A673 (cell line): ENCODE measurements at regions not wholly inside any gene's neighbourhood (a gene's known extent, or its start where the extent isn't known, plus 50 kb on each side); places are given as distances from the start of the nearest gene placed in this dataset.

Source experiments
- BruUV-seq: library from RNA; stranded (reverse); fragments of 400-500 nt; replicated peaks from 2 replicates; lab custom pipeline; 2021; lab: Mats Ljungman, UMichigan
- CTCF ChIA-PET: fragments of 300-600 bp; sonication (Branson Sonifier 250); formaldehyde crosslinking; loops from one replicate; lab custom pipeline; 2022; ENCODE audit warnings: antibody characterized with exemption; lab: Charles Lee
- POLR2A ChIA-PET: fragments of 300-600 bp; sonication (Branson Sonifier 250); formaldehyde crosslinking; loops from one replicate; lab custom pipeline; 2022; ENCODE audit warnings: antibody characterized with exemption; ENCODE audit not compliant: low non-redundant PET; lab: Charles Lee
- DNase-seq: peaks from one replicate; pipeline ENCODE4 v3.0.0-alpha.2; 2015; ENCODE audit warnings: low spot score
- H3K27ac ChIP-seq: fragments of 200-600 bp; sonication (generic); 2 replicates; pipeline ENCODE4 v1.5.1; 2016; ENCODE audit warnings: mixed run types, low read depth, mild to moderate bottlenecking, mixed read lengths, antibody characterized with exemption, low read length; ENCODE audit not compliant: poor library complexity, severe bottlenecking
- H3K27me3 ChIP-seq: fragments of 200-600 bp; sonication (generic); replicated peaks from 2 replicates; pipeline ENCODE4 v1.6.1; 2017; ENCODE audit warnings: mixed run types, low read depth, mild to moderate bottlenecking, mixed read lengths, antibody characterized with exemption, low read length; ENCODE audit not compliant: insufficient read depth, poor library complexity
- H3K36me3 ChIP-seq: fragments of 200-600 bp; sonication (generic); 2 replicates; pipeline ENCODE4 v1.6.1; 2016; ENCODE audit warnings: mixed run types, mild to moderate bottlenecking, mixed read lengths, antibody characterized with exemption, low read length; ENCODE audit not compliant: insufficient read depth, poor library complexity, severe bottlenecking
- H3K4me1 ChIP-seq: fragments of 200-600 bp; sonication (generic); 2 replicates; pipeline ENCODE4 v1.6.1; 2017; ENCODE audit warnings: mixed run types, mild to moderate bottlenecking, mixed read lengths, antibody characterized with exemption, low read length; ENCODE audit not compliant: insufficient read depth, poor library complexity, severe bottlenecking
- H3K4me3 ChIP-seq: fragments of 200-600 bp; sonication (generic); 2 replicates; pipeline ENCODE4 v1.5.1; 2016; ENCODE audit warnings: low read depth, mixed run types, mild to moderate bottlenecking, mixed read lengths, low read length; ENCODE audit not compliant: poor library complexity, severe bottlenecking
- H3K9me3 ChIP-seq: fragments of 200-600 bp; sonication (generic); 2 replicates; pipeline ENCODE4 v1.6.1; 2016; ENCODE audit warnings: mixed run types, low read depth, mild to moderate bottlenecking, mixed read lengths, antibody characterized with exemption, low read length; ENCODE audit not compliant: poor library complexity, severe bottlenecking
- EZH2 ChIP-seq: fragments of 200-600 bp; sonication (generic); IDR thresholded peaks from 2 replicates; pipeline ENCODE4 v1.6.1; 2017; ENCODE audit warnings: borderline replicate concordance, low read depth, mild to moderate bottlenecking, mixed read lengths, antibody characterized with exemption, low read length; ENCODE audit not compliant: poor library complexity, severe bottlenecking
- intact Hi-C: fragments of 100-400 bp; cut with micrococcal nuclease; formaldehyde crosslinking; loops from one replicate; pipeline ENCODE4 v1.10.0; 2022; ENCODE audit not compliant: unreplicated experiment
- TF ChIP-seq, protein P1 (sequence below): fragments of 300-800, 200-600 bp; sonication (generic); conservative IDR thresholded peaks from 2 replicates; pipeline ENCODE4 v1.5.1; 2017; ENCODE audit warnings: low read depth, mild to moderate bottlenecking, antibody characterized with exemption, low read length, moderate library complexity, mixed read lengths

DNA sequence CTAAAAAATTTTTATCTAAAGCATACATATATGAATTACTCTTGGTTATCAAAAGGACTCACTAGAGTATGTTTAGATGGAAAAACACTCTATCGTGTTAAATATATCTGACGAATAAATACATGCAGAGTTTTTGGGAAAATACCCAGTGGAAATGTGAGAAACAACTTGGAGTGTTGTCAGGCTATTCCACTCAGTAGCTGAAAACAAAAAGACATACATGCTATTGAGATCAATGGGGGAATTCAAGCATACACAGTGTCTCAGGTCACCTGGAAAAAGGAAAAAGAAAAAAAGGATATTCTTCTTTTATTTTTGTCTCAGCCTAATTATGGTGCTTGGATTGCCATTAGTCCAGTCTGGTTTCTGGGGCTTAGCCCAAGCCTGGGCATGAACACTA, 247.0 kb upstream of the LYPLAL1 start:
- no TSS peak for BruUV-seq
- ChIA-PET POLR2A (interaction anchor here (0.6 kb wide), 1 partner anchor 46 kb away, joined by 3 read pairs; no protein-coding TSS in a partner anchor), CTCF (no interaction called here)
- no peak for DNase-seq
- no peak overlapping the region for H3K4me3 ChIP-seq
- no peaks in the 10 kb centered on the region for H3K36me3 ChIP-seq
- H3K27me3 ChIP-seq, result peaks cover 43% of the 10 kb centered on the region
- intact Hi-C loops, result no loop called here
- no peak overlapping the region for H3K27ac ChIP-seq
- no peaks in the 10 kb centered on the region for H3K9me3 ChIP-seq
- H3K4me1 ChIP-seq, result no peaks in the 10 kb centered on the region
- no peak for TF ChIP-seq EZH2
- TF ChIP-seq, protein P1, sequence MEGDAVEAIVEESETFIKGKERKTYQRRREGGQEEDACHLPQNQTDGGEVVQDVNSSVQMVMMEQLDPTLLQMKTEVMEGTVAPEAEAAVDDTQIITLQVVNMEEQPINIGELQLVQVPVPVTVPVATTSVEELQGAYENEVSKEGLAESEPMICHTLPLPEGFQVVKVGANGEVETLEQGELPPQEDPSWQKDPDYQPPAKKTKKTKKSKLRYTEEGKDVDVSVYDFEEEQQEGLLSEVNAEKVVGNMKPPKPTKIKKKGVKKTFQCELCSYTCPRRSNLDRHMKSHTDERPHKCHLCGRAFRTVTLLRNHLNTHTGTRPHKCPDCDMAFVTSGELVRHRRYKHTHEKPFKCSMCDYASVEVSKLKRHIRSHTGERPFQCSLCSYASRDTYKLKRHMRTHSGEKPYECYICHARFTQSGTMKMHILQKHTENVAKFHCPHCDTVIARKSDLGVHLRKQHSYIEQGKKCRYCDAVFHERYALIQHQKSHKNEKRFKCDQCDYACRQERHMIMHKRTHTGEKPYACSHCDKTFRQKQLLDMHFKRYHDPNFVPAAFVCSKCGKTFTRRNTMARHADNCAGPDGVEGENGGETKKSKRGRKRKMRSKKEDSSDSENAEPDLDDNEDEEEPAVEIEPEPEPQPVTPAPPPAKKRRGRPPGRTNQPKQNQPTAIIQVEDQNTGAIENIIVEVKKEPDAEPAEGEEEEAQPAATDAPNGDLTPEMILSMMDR, result no peak

DNA sequence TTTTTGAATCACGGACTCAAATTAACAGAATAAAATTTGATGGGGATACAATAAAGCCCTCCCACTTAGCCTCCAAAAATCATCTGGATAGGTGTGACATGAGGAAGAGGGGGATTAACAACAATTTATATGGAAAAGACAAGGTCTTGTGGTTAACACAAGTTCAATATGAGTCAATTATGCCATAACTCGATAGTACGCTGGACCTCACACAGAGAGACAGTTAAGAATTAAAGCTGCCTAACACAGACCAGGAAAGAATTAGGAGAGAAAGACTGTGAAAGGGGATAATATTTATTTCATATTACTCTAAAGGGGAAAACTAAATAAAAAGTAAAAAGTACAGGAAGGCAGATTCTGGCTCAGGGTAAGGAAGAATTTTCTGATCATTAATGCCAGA, 243.7 kb upstream of the LYPLAL1 start:
- H3K9me3 ChIP-seq, result no peaks in the 10 kb centered on the region
- intact Hi-C loops, result no loop called here
- H3K4me3 ChIP-seq, result no peak overlapping the region
- DNase-seq, result no peak
- peaks cover 40% of the 10 kb centered on the region for H3K27me3 ChIP-seq
- ChIA-PET POLR2A (no interaction called here), CTCF (no interaction called here)
- TF ChIP-seq, protein P1, result no peak
- no peak for TF ChIP-seq EZH2
- BruUV-seq, result no TSS peak
- H3K4me1 ChIP-seq, result no peaks in the 10 kb centered on the region
- H3K27ac ChIP-seq, result no peak overlapping the region
- H3K36me3 ChIP-seq, result no peaks in the 10 kb centered on the region

DNA sequence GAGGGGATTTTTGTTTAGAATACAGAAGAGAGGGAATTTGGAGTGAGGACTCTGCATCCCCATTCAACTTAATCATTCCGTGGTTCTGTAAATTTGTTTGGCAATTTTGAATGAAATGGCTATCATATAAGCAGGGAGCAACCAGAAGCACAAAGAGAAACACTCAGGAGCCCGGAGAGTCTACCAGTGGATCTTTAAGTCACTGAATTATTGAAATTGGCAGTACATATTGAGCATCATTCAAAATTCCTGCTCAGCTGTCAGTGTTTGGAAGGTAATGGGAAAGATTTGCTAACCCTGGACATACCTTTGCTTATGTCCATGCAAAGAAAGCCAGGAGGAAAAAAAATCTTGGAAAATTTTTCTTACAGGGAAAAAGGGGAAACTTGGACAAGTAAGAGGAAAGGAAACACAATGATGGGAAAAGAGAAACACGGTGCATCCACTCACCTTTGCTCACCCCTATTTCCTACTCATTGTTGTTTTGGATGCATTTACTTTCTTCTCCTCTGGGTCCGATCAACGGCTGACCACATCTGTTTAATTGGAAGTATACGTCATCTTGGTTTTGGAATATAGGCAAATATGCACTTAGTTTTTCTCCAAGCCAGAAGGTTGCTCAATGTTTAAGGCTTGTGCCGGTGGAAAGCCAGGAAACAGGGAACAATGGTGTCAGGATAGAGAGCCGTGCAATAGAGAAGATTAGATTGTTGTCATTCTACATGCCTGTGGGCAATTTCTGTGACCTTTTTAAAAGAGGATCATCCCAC, 243.0 kb upstream of the LYPLAL1 start:
- no peak overlapping the region for H3K27ac ChIP-seq
- ChIA-PET CTCF (no interaction called here), POLR2A (no interaction called here)
- intact Hi-C loops, result no loop called here
- BruUV-seq, result no TSS peak
- no peaks in the 10 kb centered on the region for H3K36me3 ChIP-seq
- TF ChIP-seq, protein P1, result no peak
- no peaks in the 10 kb centered on the region for H3K4me1 ChIP-seq
- no peaks in the 10 kb centered on the region for H3K9me3 ChIP-seq
- H3K4me3 ChIP-seq, result no peak overlapping the region
- DNase-seq, result no peak
- H3K27me3 ChIP-seq, result peaks cover 38% of the 10 kb centered on the region
